Panc1 (cell line): ENCODE measurements at regions not wholly inside any gene's neighbourhood (a gene's known extent, or its start where the extent isn't known, plus 50 kb on each side); places are given as distances from the start of the nearest gene placed in this dataset.

Experiments used
- ATAC-seq: fragments of 200-7000 bp; cut with Tn5 transposase; 2 replicates; pipeline ENCODE4 v1.9.1; 2020; ENCODE audit warnings: mild to moderate bottlenecking, moderate library complexity
- BruUV-seq: library from RNA; stranded (reverse); fragments of 400-500 nt; replicated peaks from 2 replicates; lab custom pipeline; 2021; lab: Mats Ljungman, UMichigan
- CTCF ChIA-PET: fragments of 300-600 bp; sonication (Branson Sonifier 250); formaldehyde crosslinking; loops from one replicate; lab custom pipeline; 2022; ENCODE audit warnings: antibody characterized with exemption; lab: Charles Lee
- POLR2A ChIA-PET: fragments of 300-600 bp; sonication (Branson Sonifier 250); formaldehyde crosslinking; loops from one replicate; lab custom pipeline; 2022; ENCODE audit warnings: antibody characterized with exemption; lab: Charles Lee
- DNase-seq: peaks from one replicate; pipeline ENCODE4 v3.0.0-alpha.2; 2010; ENCODE audit warnings: low read depth, low spot score
- H3K27ac ChIP-seq: 2 replicates; pipeline ENCODE4 v1.5.1; 2011; ENCODE audit warnings: mild to moderate bottlenecking, low read length, inconsistent platforms
- H3K27me3 ChIP-seq: fragments of 200-500 bp; sonication (Bioruptor generic); 2 replicates; pipeline ENCODE4 v1.6.0; 2014; ENCODE audit warnings: low read length, inconsistent platforms; ENCODE audit not compliant: control insufficient read depth, insufficient read depth
- H3K36me3 ChIP-seq: fragments of 200-500 bp; sonication (Bioruptor generic); 2 replicates; pipeline ENCODE4 v1.5.1; 2014; ENCODE audit warnings: inconsistent platforms, mild to moderate bottlenecking, low read length, moderate library complexity; ENCODE audit not compliant: control insufficient read depth, insufficient read depth
- H3K4me1 ChIP-seq: 2 replicates; pipeline ENCODE4 v1.5.1; 2011; ENCODE audit warnings: inconsistent platforms, mild to moderate bottlenecking, low read length, moderate library complexity; ENCODE audit not compliant: control insufficient read depth, insufficient read depth
- H3K4me3 ChIP-seq, 2 experiments: 2 replicates each; pipeline ENCODE4 v1.5.1; 2011 to 2012; ENCODE audit warnings: low read depth in 2 of 2, low read length in 2 of 2, mild to moderate bottlenecking in 2 of 2, inconsistent platforms in 1 of 2, moderate library complexity in 1 of 2
- H3K9me3 ChIP-seq: fragments of 200-500 bp; sonication (Bioruptor generic); 2 replicates; pipeline ENCODE4 v1.5.1; 2014; ENCODE audit warnings: low read depth, mild to moderate bottlenecking, inconsistent platforms, low read length, moderate library complexity; ENCODE audit not compliant: control insufficient read depth, insufficient read depth
- CTCF ChIP-seq: fragments of 450-650 bp; IDR thresholded peaks from 2 replicates; pipeline ENCODE4 v1.5.1; 2017; ENCODE audit warnings: mild to moderate bottlenecking
- POLR2AphosphoS5 ChIP-seq: IDR thresholded peaks from 2 replicates; pipeline ENCODE4 v1.6.1; 2012; ENCODE audit warnings: mild to moderate bottlenecking, low read depth, low read length, moderate library complexity
- REST ChIP-seq, 2 experiments: IDR thresholded peaks; 2 replicates each; pipeline ENCODE4 v1.6.1; 2011 to 2012; ENCODE audit warnings: low read depth in 2 of 2, control low read depth in 1 of 2, low read length in 1 of 2, mild to moderate bottlenecking in 1 of 2, moderate library complexity in 1 of 2; ENCODE audit not compliant: insufficient read depth in 1 of 2
- SIN3A ChIP-seq: IDR thresholded peaks from 2 replicates; pipeline ENCODE4 v1.6.1; 2012; ENCODE audit warnings: low read depth, mild to moderate bottlenecking, low read length, moderate library complexity, borderline replicate concordance; ENCODE audit not compliant: insufficient read depth
- TCF7L2 ChIP-seq: IDR thresholded peaks from 2 replicates; pipeline ENCODE4 v1.6.1; 2011; ENCODE audit warnings: mild to moderate bottlenecking, low read depth, low read length, inconsistent platforms
- in situ Hi-C: cut with HindIII; loops from 2 replicates; pipeline ENCODE4 v1.10.0; 2016; ENCODE audit warnings: low sequenced_read_pairs, low pct_unique_long_range_greater_than_20kb
- intact Hi-C: fragments of 100-400 bp; cut with micrococcal nuclease; formaldehyde crosslinking; loops from one replicate; pipeline ENCODE4 v1.10.0; 2022; ENCODE audit not compliant: unreplicated experiment

GRCh38 chr2:175398848-175399247 is 217.3 kb upstream of the ATP5MC3 start:
- ATAC-seq (no peak), DNase-seq (no peak)
- CTCF ChIA-PET = no interaction called here
- no TSS peak for BruUV-seq
- H3K9me3 ChIP-seq = no peaks in the 10 kb centered on the region
- peaks cover 2% of the 10 kb centered on the region; the same call in 1 of the 2 replicates for H3K27me3 ChIP-seq
- no peak for TF ChIP-seq REST (IDR thresholded peaks at IDR 0.05; ENCODE audit: insufficient read depth in 1 of 2, low read depth in 2 of 2, low read length in 1 of 2)
- no peak for TF ChIP-seq POLR2AphosphoS5
- TF ChIP-seq SIN3A = no peak
- no peak for TF ChIP-seq CTCF
- TF ChIP-seq TCF7L2 = no peak
- H3K4me1 ChIP-seq = no peaks in the 10 kb centered on the region
- intact Hi-C loops (no loop called here), in situ Hi-C loops (no loop called here)
- H3K36me3 ChIP-seq = no peaks in the 10 kb centered on the region
- no peak overlapping the region for H3K27ac ChIP-seq
- H3K4me3 ChIP-seq = no peak overlapping the region
- POLR2A ChIA-PET = no interaction called here

- Histone ChIP-seq H3K27me3 (0 out of 2 replicates have a peak, but pooled peaks cover 2% of the 10 kb centered on the region), H3K36me3 (no peaks in the 10 kb centered on the region), H3K9me3 (no peaks in the 10 kb centered on the region), H3K4me1 (no peaks in the 10 kb centered on the region), H3K27ac (no peak overlapping the region), H3K4me3 (no peak overlapping the region)
- in situ Hi-C loops = no loop called here
- BruUV-seq = no TSS peak
- no peak for DNase-seq
- TF ChIP-seq TCF7L2 = no peak
- no peak for TF ChIP-seq POLR2AphosphoS5
- TF ChIP-seq CTCF = no peak
- no peak for TF ChIP-seq REST (IDR thresholded peaks at IDR 0.05; ENCODE audit: insufficient read depth in 1 of 2, low read depth in 2 of 2, low read length in 1 of 2)
- no peak for TF ChIP-seq SIN3A
- no peak for ATAC-seq
- intact Hi-C loops = loop anchor here (2.0 kb wide), 1 partner anchor 48 kb away; no protein-coding TSS in a partner anchor
- POLR2A ChIA-PET = no interaction called here
- CTCF ChIA-PET = no interaction called here
Observed at GRCh38 chr2:175396696-175397095, 215.2 kb upstream of the ATP5MC3 start.
